Right lung (tissue), 2 donors: ENCODE measurements at regions not wholly inside any gene's neighbourhood (a gene's known extent, or its start where the extent isn't known, plus 50 kb on each side); places are given as distances from the start of the nearest gene placed in this dataset.
A peak's percentile ranks its signal among the peaks of the same experiment; 100 is the strongest.

Experiments used
- DNase-seq, 2 donors: peaks; one replicate each; pipeline ENCODE4 v3.0.0-alpha.2; 2013

GRCh38 chr20:52493171-52493721, 301.7 kb upstream of the ZFP64 start:
- DNase-seq: peak; percentile 23 to 28

GRCh38 chr20:52490711-52491430, 299.3 kb upstream of the ZFP64 start:
- no peak for DNase-seq

GRCh38 chr20:52484438-52484837, 292.9 kb upstream of the ZFP64 start:
- no peak for DNase-seq

- DNase-seq: no peak
These were observed 291.8 kb upstream of the ZFP64 start for GRCh38 chr20:52483382-52483781.

- no peak for DNase-seq
These were observed 290.5 kb upstream of the ZFP64 start for GRCh38 chr20:52482044-52482443.

- peak; percentile 40 to 51 for DNase-seq
These were observed 289.9 kb upstream of the ZFP64 start for GRCh38 chr20:52481443-52481842.

GRCh38 chr20:52476074-52476750, 284.6 kb upstream of the ZFP64 start:
- no peak for DNase-seq

GRCh38 chr20:52473186-52473585, 281.6 kb upstream of the ZFP64 start:
- no peak for DNase-seq

- no peak for DNase-seq
These were observed 279.0 kb upstream of the ZFP64 start for GRCh38 chr20:52470561-52470960.

- no peak for DNase-seq
These were observed 277.5 kb upstream of the ZFP64 start for GRCh38 chr20:52469128-52469527.

- no peak for DNase-seq
These were observed 274.4 kb upstream of the ZFP64 start for GRCh38 chr20:52465991-52466390.

GRCh38 chr20:52461582-52461981, 270.0 kb upstream of the ZFP64 start:
- DNase-seq: no peak

- DNase-seq: no peak
These were observed 267.6 kb upstream of the ZFP64 start for GRCh38 chr20:52459150-52459549.

- no peak for DNase-seq
These were observed 266.2 kb upstream of the ZFP64 start for GRCh38 chr20:52457826-52458225.

GRCh38 chr20:52454660-52455059, 263.1 kb upstream of the ZFP64 start:
- DNase-seq: no peak

- no peak for DNase-seq
These were observed 257.1 kb upstream of the ZFP64 start for GRCh38 chr20:52448513-52449232.

GRCh38 chr20:52447225-52447551, 255.6 kb upstream of the ZFP64 start:
- no peak for DNase-seq

- DNase-seq: no peak
These were observed 255.0 kb upstream of the ZFP64 start for GRCh38 chr20:52446421-52447224.

- DNase-seq: no peak
These were observed 252.9 kb upstream of the ZFP64 start for GRCh38 chr20:52444455-52444854.

- no peak for DNase-seq
These were observed 252.3 kb upstream of the ZFP64 start for GRCh38 chr20:52443874-52444273.

GRCh38 chr20:52441710-52442109, 250.1 kb upstream of the ZFP64 start:
- no peak for DNase-seq

- no peak for DNase-seq
These were observed 247.8 kb upstream of the ZFP64 start for GRCh38 chr20:52439375-52439774.
